ENCODE measurements at regions not wholly inside any gene's neighbourhood (a gene's known extent, or its start where the extent isn't known, plus 50 kb on each side); places are given as distances from the start of the nearest gene placed in this dataset.
"Not testable (repeated sequence)": the region's sequence is repeated elsewhere in the genome, so short reads cannot be mapped to it uniquely, and the experiment has no call there.

- Histone ChIP-seq H3K9ac (ENCODE audit: low read length in 5 of 5) (no peak overlapping the region), H3K4me1 (ENCODE audit: control insufficient read depth in 5 of 5, insufficient read depth in 5 of 5, low read length in 5 of 5) (no peaks in the 10 kb centered on the region), H3K36me3 (ENCODE audit: control insufficient read depth in 5 of 5, insufficient read depth in 5 of 5, low read length in 5 of 5) (no peaks in the 10 kb centered on the region), H3K27ac (ENCODE audit: low read depth, low read length) (no peak overlapping the region), H3K27me3 (ENCODE audit: control insufficient read depth in 5 of 5, insufficient read depth in 4 of 5, low read length in 5 of 5) (no peaks in the 10 kb centered on the region), H3K4me3 (ENCODE audit: low read depth in 1 of 5, low read length in 5 of 5) (no peak overlapping the region), H3K9me3 (ENCODE audit: control insufficient read depth in 5 of 5, low read length in 5 of 5) (peaks cover 2 to 15% (median 8%) of the 10 kb centered on the region in 5 donors)
These were observed 82.2 kb upstream of the RMP24 start for GRCh38 chr18:35890323-35890722.

DNA sequence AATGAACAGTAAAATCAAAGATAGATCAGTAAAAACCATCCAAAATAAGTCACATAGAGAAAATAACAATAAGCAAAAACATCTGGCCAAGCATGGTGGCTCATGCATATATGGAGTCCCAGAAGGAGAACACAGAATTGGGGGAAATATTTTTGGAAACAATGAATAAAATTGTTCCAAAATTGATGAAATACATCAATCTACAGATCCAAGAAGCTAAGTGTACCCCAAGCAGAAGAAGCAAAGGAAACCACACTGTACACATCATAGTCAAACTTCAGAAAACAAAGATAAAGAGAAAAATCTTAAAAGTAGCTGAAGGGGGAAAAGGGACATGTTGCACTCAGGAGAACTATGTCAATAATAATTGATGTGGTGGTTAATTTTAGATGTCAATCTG, 80.4 kb upstream of the RMP24 start:
- peaks cover 2 to 15% (median 8%) of the 10 kb centered on the region in 5 donors for H3K9me3 ChIP-seq (ENCODE audit: control insufficient read depth in 5 of 5, low read length in 5 of 5)
- no peaks in the 10 kb centered on the region for H3K4me1 ChIP-seq (ENCODE audit: control insufficient read depth in 5 of 5, insufficient read depth in 5 of 5, low read length in 5 of 5)
- no peaks in the 10 kb centered on the region for H3K27me3 ChIP-seq (ENCODE audit: control insufficient read depth in 5 of 5, insufficient read depth in 4 of 5, low read length in 5 of 5)

GRCh38 chr18:35897481-35897880, 75.0 kb upstream of the RMP24 start:
- not testable (repeated sequence) for H3K9ac ChIP-seq (ENCODE audit: low read length in 5 of 5); H3K4me1 ChIP-seq (ENCODE audit: control insufficient read depth in 5 of 5, insufficient read depth in 5 of 5, low read length in 5 of 5); H3K27ac ChIP-seq (ENCODE audit: low read depth, low read length); H3K27me3 ChIP-seq (ENCODE audit: control insufficient read depth in 5 of 5, insufficient read depth in 4 of 5, low read length in 5 of 5); H3K4me3 ChIP-seq (ENCODE audit: low read depth in 1 of 5, low read length in 5 of 5); H3K9me3 ChIP-seq (ENCODE audit: control insufficient read depth in 5 of 5, low read length in 5 of 5); H3K36me3 ChIP-seq (ENCODE audit: control insufficient read depth in 5 of 5, insufficient read depth in 5 of 5, low read length in 5 of 5)

More for the DNA sequence above, 80.4 kb upstream of the RMP24 start:
- Histone ChIP-seq H3K9ac (ENCODE audit: low read length in 5 of 5) (no peak overlapping the region), H3K27ac (ENCODE audit: low read depth, low read length) (no peak overlapping the region), H3K36me3 (ENCODE audit: control insufficient read depth in 5 of 5, insufficient read depth in 5 of 5, low read length in 5 of 5) (no peaks in the 10 kb centered on the region), H3K4me3 (ENCODE audit: low read depth in 1 of 5, low read length in 5 of 5) (no peak overlapping the region)

GRCh38 chr18:35904389-35905037, 68.0 kb upstream of the RMP24 start:
- Histone ChIP-seq H3K36me3 (ENCODE audit: control insufficient read depth in 5 of 5, insufficient read depth in 5 of 5, low read length in 5 of 5) (no peaks in the 10 kb centered on the region), H3K9me3 (ENCODE audit: control insufficient read depth in 5 of 5, low read length in 5 of 5) (no peaks in the 10 kb centered on the region), H3K9ac (ENCODE audit: low read length in 5 of 5) (no peak overlapping the region), H3K4me1 (ENCODE audit: control insufficient read depth in 5 of 5, insufficient read depth in 5 of 5, low read length in 5 of 5) (no peaks in the 10 kb centered on the region), H3K27me3 (ENCODE audit: control insufficient read depth in 5 of 5, insufficient read depth in 4 of 5, low read length in 5 of 5) (no peaks in the 10 kb centered on the region), H3K4me3 (ENCODE audit: low read depth in 1 of 5, low read length in 5 of 5) (no peak overlapping the region), H3K27ac (ENCODE audit: low read depth, low read length) (no peak overlapping the region)

DNA sequence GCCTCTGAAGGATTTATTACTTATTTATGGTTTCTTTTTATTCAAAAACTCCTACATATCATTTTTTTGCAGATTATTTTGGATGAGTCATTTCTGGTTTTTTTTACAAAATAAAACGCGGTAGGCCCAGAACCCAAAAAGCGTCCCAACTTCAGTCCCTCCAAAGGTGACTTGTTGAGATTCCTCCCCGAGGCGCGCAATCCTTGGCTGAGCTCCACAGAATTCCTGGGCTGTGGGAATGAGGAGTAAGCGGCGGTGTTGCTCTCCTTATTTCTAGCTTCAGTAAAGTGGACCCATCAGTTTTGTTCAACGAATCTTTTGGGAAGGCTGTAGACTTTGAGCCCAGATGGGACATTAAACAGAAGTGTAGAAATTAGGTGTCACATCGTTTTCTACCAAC, 67.0 kb upstream of the RMP24 start:
- Histone ChIP-seq H3K27me3 (ENCODE audit: control insufficient read depth in 5 of 5, insufficient read depth in 4 of 5, low read length in 5 of 5) (no peaks in the 10 kb centered on the region), H3K4me1 (ENCODE audit: control insufficient read depth in 5 of 5, insufficient read depth in 5 of 5, low read length in 5 of 5) (no peaks in the 10 kb centered on the region), H3K36me3 (ENCODE audit: control insufficient read depth in 5 of 5, insufficient read depth in 5 of 5, low read length in 5 of 5) (no peaks in the 10 kb centered on the region), H3K9me3 (ENCODE audit: control insufficient read depth in 5 of 5, low read length in 5 of 5) (no peaks in the 10 kb centered on the region), H3K9ac (ENCODE audit: low read length in 5 of 5) (no peak overlapping the region), H3K27ac (ENCODE audit: low read depth, low read length) (no peak overlapping the region), H3K4me3 (ENCODE audit: low read depth in 1 of 5, low read length in 5 of 5) (no peak overlapping the region)

- not testable (repeated sequence) for H3K9ac ChIP-seq (ENCODE audit: low read length in 5 of 5)
These were observed 66.2 kb upstream of the RMP24 start for GRCh38 chr18:35906291-35906690.

GRCh38 chr18:35910327-35910726, 62.2 kb upstream of the RMP24 start:
- Histone ChIP-seq H3K27ac (ENCODE audit: low read depth, low read length) (no peak overlapping the region), H3K27me3 (ENCODE audit: control insufficient read depth in 5 of 5, insufficient read depth in 4 of 5, low read length in 5 of 5) (peaks cover 0 to 3% (median 0%) of the 10 kb centered on the region in 5 donors), H3K4me1 (ENCODE audit: control insufficient read depth in 5 of 5, insufficient read depth in 5 of 5, low read length in 5 of 5) (no peaks in the 10 kb centered on the region), H3K36me3 (ENCODE audit: control insufficient read depth in 5 of 5, insufficient read depth in 5 of 5, low read length in 5 of 5) (no peaks in the 10 kb centered on the region), H3K9ac (ENCODE audit: low read length in 5 of 5) (no peak overlapping the region), H3K9me3 (ENCODE audit: control insufficient read depth in 5 of 5, low read length in 5 of 5) (peaks cover 0 to 2% (median 0%) of the 10 kb centered on the region in 5 donors), H3K4me3 (ENCODE audit: low read depth in 1 of 5, low read length in 5 of 5) (no peak overlapping the region)

More at GRCh38 chr18:35906291-35906690, 66.2 kb upstream of the RMP24 start:
- H3K4me3 ChIP-seq (ENCODE audit: low read depth in 1 of 5, low read length in 5 of 5); H3K4me1 ChIP-seq (ENCODE audit: control insufficient read depth in 5 of 5, insufficient read depth in 5 of 5, low read length in 5 of 5); H3K9me3 ChIP-seq (ENCODE audit: control insufficient read depth in 5 of 5, low read length in 5 of 5); H3K36me3 ChIP-seq (ENCODE audit: control insufficient read depth in 5 of 5, insufficient read depth in 5 of 5, low read length in 5 of 5); H3K27ac ChIP-seq (ENCODE audit: low read depth, low read length); H3K27me3 ChIP-seq (ENCODE audit: control insufficient read depth in 5 of 5, insufficient read depth in 4 of 5, low read length in 5 of 5): not testable (repeated sequence)

- H3K4me1 ChIP-seq (ENCODE audit: control insufficient read depth in 5 of 5, insufficient read depth in 5 of 5, low read length in 5 of 5) = no peaks in the 10 kb centered on the region
- peaks cover 0 to 3% (median 0%) of the 10 kb centered on the region in 5 donors for H3K27me3 ChIP-seq (ENCODE audit: control insufficient read depth in 5 of 5, insufficient read depth in 4 of 5, low read length in 5 of 5)
- no peak overlapping the region for H3K27ac ChIP-seq (ENCODE audit: low read depth, low read length)
- H3K36me3 ChIP-seq (ENCODE audit: control insufficient read depth in 5 of 5, insufficient read depth in 5 of 5, low read length in 5 of 5) = no peaks in the 10 kb centered on the region
- no peak overlapping the region for H3K4me3 ChIP-seq (ENCODE audit: low read depth in 1 of 5, low read length in 5 of 5)
- no peak overlapping the region for H3K9ac ChIP-seq (ENCODE audit: low read length in 5 of 5)
- H3K9me3 ChIP-seq (ENCODE audit: control insufficient read depth in 5 of 5, low read length in 5 of 5) = peaks cover 0 to 2% (median 0%) of the 10 kb centered on the region in 5 donors
These were observed 60.1 kb upstream of the RMP24 start for GRCh38 chr18:35912332-35912731.

DNA sequence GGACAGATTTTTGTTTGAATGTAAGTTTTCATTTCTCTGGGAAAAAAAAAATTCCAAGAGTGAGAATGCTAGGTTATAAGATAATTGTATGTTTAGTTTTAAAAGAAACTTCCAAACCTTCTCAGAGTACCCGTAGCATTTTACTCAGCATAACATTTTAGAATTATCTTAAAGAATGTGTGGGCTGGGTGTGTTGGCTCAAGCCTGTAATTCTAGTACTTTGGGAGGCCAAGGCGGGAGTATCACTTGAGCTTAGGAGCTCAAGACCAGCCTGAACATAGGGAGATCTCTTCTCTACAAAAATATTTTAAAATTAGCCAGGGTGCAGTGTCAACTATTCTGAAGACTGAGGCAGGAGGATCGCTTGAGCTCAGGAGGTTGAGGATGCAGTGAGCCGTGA, 57.4 kb upstream of the RMP24 start:
- H3K9me3 ChIP-seq (ENCODE audit: control insufficient read depth in 5 of 5, low read length in 5 of 5) = peaks cover 0 to 2% (median 0%) of the 10 kb centered on the region in 5 donors
- H3K36me3 ChIP-seq (ENCODE audit: control insufficient read depth in 5 of 5, insufficient read depth in 5 of 5, low read length in 5 of 5) = no peaks in the 10 kb centered on the region
- H3K27me3 ChIP-seq (ENCODE audit: control insufficient read depth in 5 of 5, insufficient read depth in 4 of 5, low read length in 5 of 5) = peaks cover 0 to 3% (median 0%) of the 10 kb centered on the region in 5 donors
- H3K4me3 ChIP-seq (ENCODE audit: low read depth in 1 of 5, low read length in 5 of 5) = no peak overlapping the region
- no peak overlapping the region for H3K9ac ChIP-seq (ENCODE audit: low read length in 5 of 5)
- no peak overlapping the region for H3K27ac ChIP-seq (ENCODE audit: low read depth, low read length)
- no peaks in the 10 kb centered on the region for H3K4me1 ChIP-seq (ENCODE audit: control insufficient read depth in 5 of 5, insufficient read depth in 5 of 5, low read length in 5 of 5)

DNA sequence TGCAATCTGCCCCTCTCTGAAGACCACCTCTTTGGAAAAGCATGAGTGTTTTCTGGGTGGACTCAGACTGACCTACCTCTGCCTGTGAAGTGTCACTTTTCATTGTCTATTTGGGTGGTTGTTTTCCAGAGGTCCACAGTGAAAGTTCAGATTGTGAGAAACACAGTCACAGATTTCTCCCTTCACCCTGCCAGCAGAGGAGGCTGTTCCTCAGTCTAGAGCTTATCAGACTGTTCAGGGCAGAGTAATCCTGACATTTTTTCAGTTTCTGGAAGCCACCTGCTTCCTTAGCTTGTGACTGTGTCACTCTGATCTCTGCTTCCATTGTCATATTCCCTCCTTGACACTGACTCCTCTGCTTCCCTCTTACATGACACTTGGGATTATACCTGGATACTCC, 55.4 kb upstream of the RMP24 start:
- H3K4me1 ChIP-seq (ENCODE audit: control insufficient read depth in 5 of 5, insufficient read depth in 5 of 5, low read length in 5 of 5) = no peaks in the 10 kb centered on the region
- no peak overlapping the region for H3K9ac ChIP-seq (ENCODE audit: low read length in 5 of 5)
- no peaks in the 10 kb centered on the region for H3K9me3 ChIP-seq (ENCODE audit: control insufficient read depth in 5 of 5, low read length in 5 of 5)
- H3K4me3 ChIP-seq (ENCODE audit: low read depth in 1 of 5, low read length in 5 of 5) = no peak overlapping the region
- H3K27ac ChIP-seq (ENCODE audit: low read depth, low read length) = no peak overlapping the region
- peaks cover 0 to 2% (median 0%) of the 10 kb centered on the region in 5 donors for H3K27me3 ChIP-seq (ENCODE audit: control insufficient read depth in 5 of 5, insufficient read depth in 4 of 5, low read length in 5 of 5)
- H3K36me3 ChIP-seq (ENCODE audit: control insufficient read depth in 5 of 5, insufficient read depth in 5 of 5, low read length in 5 of 5) = no peaks in the 10 kb centered on the region

Data from subcutaneous abdominal adipose tissue (tissue), 5 donors.